ENCODE measurements at regions not wholly inside any gene's neighbourhood (a gene's known extent, or its start where the extent isn't known, plus 50 kb on each side); places are given as distances from the start of the nearest gene placed in this dataset.

DNA sequence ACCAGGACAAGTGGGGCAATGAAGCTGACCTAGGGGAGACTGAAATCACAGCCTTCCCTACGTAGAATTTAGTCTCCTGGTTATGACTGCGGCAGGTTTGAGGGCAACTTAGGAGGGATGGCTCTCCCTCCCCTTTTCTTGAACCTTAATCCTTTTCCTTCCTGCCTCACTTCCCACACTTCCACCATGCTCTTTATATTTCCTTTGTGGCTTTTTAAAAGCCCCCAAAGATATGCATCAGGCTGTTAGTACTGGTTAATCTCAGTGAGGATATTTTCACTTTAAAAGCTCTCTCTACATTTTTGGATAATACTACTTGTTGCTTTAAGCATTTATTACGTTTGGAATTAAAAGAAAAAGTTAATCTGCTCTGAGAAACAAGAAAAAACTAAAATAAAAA, 339.2 kb downstream of the SOX2 start:
- H2BK20ac ChIP-seq (ENCODE audit: low read depth, low read length) = no peak overlapping the region
- H3K9me3 ChIP-seq (ENCODE audit: control insufficient read depth, insufficient read depth, low read length) = peaks cover 9% of the 10 kb centered on the region
- H4K5ac ChIP-seq (ENCODE audit: low read depth, low read length) = no peak overlapping the region
- no peak overlapping the region for H2AK5ac ChIP-seq (ENCODE audit: low read depth, low read length)
- no peaks in the 10 kb centered on the region for H3K4me1 ChIP-seq (ENCODE audit: control insufficient read depth, insufficient read depth, low read length)
- ChIA-PET CTCF (no interaction called here), POLR2A (ENCODE audit: unreplicated experiment) (no interaction called here)
- no peak overlapping the region for H3K18ac ChIP-seq (ENCODE audit: low read depth, low read length)
- H2AFZ ChIP-seq (replicated peaks; ENCODE audit: low read length, poor library complexity) = no peak overlapping the region
- H3K4ac ChIP-seq (ENCODE audit: low read depth, low read length) = no peak overlapping the region
- H3K14ac ChIP-seq (replicated peaks; ENCODE audit: low read depth, low read length) = no peak overlapping the region
- intact Hi-C loops (cut with micrococcal nuclease) (no loop called here), in situ Hi-C loops (cut with MboI; ENCODE audit: low sequenced_read_pairs) (no loop called here), dilution Hi-C loops (cut with HindIII; ENCODE audit: low sequenced_read_pairs, unreplicated experiment) (no loop called here)
- H4K8ac ChIP-seq (ENCODE audit: low read depth in 2 of 2, low read length in 2 of 2) = no peak overlapping the region
- no peaks in the 10 kb centered on the region for H3K36me3 ChIP-seq (ENCODE audit: control insufficient read depth, insufficient read depth, low read length)
- no peaks in the 10 kb centered on the region for H4K20me1 ChIP-seq (ENCODE audit: insufficient read depth, low read length)
- H3K9me1 ChIP-seq (ENCODE audit: insufficient read depth, low read length) = no peaks in the 10 kb centered on the region
- ATAC-seq (ENCODE audit: low read depth) (no peak), DNase-seq (no peak)
- TF ChIP-seq, protein P1, sequence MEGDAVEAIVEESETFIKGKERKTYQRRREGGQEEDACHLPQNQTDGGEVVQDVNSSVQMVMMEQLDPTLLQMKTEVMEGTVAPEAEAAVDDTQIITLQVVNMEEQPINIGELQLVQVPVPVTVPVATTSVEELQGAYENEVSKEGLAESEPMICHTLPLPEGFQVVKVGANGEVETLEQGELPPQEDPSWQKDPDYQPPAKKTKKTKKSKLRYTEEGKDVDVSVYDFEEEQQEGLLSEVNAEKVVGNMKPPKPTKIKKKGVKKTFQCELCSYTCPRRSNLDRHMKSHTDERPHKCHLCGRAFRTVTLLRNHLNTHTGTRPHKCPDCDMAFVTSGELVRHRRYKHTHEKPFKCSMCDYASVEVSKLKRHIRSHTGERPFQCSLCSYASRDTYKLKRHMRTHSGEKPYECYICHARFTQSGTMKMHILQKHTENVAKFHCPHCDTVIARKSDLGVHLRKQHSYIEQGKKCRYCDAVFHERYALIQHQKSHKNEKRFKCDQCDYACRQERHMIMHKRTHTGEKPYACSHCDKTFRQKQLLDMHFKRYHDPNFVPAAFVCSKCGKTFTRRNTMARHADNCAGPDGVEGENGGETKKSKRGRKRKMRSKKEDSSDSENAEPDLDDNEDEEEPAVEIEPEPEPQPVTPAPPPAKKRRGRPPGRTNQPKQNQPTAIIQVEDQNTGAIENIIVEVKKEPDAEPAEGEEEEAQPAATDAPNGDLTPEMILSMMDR (conservative IDR thresholded peaks at IDR 0.05; ENCODE audit: low read depth, low read length) = no peak
- no peak for TF ChIP-seq RCOR1 (IDR thresholded peaks at IDR 0.05; ENCODE audit: insufficient replicate concordance, low read length)
- TF ChIP-seq RAD21 (IDR thresholded peaks at IDR 0.05; ENCODE audit: low read length) = no peak
- no peak overlapping the region for H3K9ac ChIP-seq (ENCODE audit: low read depth, low read length)
- no peak overlapping the region for H2BK5ac ChIP-seq (ENCODE audit: low read depth, low read length, poor library complexity, severe bottlenecking)
- H3K4me2 ChIP-seq (ENCODE audit: low read depth, low read length) = no peak overlapping the region
- H2AK9ac ChIP-seq (replicated peaks; ENCODE audit: low read depth, low read length, poor library complexity) = no peak overlapping the region
- H2BK120ac ChIP-seq (ENCODE audit: low read depth, low read length) = no peak overlapping the region
- no peaks in the 10 kb centered on the region for H3K27me3 ChIP-seq (ENCODE audit: control insufficient read depth, insufficient read depth, low read length)
- no peaks in the 10 kb centered on the region for H3K79me1 ChIP-seq (ENCODE audit: low read depth in 1 of 2, low read length in 2 of 2)
- H3K27ac ChIP-seq (ENCODE audit: insufficient read depth, low read length) = no peak overlapping the region
- H3K56ac ChIP-seq (ENCODE audit: extremely low read depth, insufficient read depth, low read length) = no peak overlapping the region
- WGBS, 2 experiments (ENCODE audit: extremely low coverage in 2 of 2, insufficient read length in 1 of 2) = no CpG with 5 or more reads among the region's 3 CpGs
- H4K91ac ChIP-seq (ENCODE audit: insufficient read depth, low read depth, low read length) = no peak overlapping the region
- no peak overlapping the region for H3K4me3 ChIP-seq (ENCODE audit: insufficient read depth, low read depth, low read length)
- H2BK15ac ChIP-seq (ENCODE audit: low read depth, low read length) = no peak overlapping the region
- BruUV-seq (replicated peaks) = no TSS peak
- H3K23ac ChIP-seq (ENCODE audit: low read depth, low read length) = no peak overlapping the region
